Fibroblast of the aortic adventitia (primary cell): ENCODE measurements at regions not wholly inside any gene's neighbourhood (a gene's known extent, or its start where the extent isn't known, plus 50 kb on each side); places are given as distances from the start of the nearest gene placed in this dataset.

Experiments used
- DNase-seq: peaks from one replicate; pipeline ENCODE4 v3.0.0-alpha.2; 2010; ENCODE audit warnings: low read depth
- H3K4me3 ChIP-seq: 2 replicates; pipeline ENCODE4 v1.5.1; 2011; ENCODE audit warnings: low read depth, mild to moderate bottlenecking, control low read depth, low read length, moderate library complexity
- TF ChIP-seq, protein P1 (sequence below): IDR thresholded peaks from 2 replicates; pipeline ENCODE4 v1.5.1; 2011; ENCODE audit warnings: mild to moderate bottlenecking, low read length, control low read depth, inconsistent platforms; ENCODE audit not compliant: insufficient read depth

- no peak for DNase-seq
- H3K4me3 ChIP-seq = no peak overlapping the region
- TF ChIP-seq, protein P1, sequence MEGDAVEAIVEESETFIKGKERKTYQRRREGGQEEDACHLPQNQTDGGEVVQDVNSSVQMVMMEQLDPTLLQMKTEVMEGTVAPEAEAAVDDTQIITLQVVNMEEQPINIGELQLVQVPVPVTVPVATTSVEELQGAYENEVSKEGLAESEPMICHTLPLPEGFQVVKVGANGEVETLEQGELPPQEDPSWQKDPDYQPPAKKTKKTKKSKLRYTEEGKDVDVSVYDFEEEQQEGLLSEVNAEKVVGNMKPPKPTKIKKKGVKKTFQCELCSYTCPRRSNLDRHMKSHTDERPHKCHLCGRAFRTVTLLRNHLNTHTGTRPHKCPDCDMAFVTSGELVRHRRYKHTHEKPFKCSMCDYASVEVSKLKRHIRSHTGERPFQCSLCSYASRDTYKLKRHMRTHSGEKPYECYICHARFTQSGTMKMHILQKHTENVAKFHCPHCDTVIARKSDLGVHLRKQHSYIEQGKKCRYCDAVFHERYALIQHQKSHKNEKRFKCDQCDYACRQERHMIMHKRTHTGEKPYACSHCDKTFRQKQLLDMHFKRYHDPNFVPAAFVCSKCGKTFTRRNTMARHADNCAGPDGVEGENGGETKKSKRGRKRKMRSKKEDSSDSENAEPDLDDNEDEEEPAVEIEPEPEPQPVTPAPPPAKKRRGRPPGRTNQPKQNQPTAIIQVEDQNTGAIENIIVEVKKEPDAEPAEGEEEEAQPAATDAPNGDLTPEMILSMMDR = no peak
Measured at GRCh38 chr6:19270616-19271015, 566.6 kb upstream of the ID4 start.

DNA sequence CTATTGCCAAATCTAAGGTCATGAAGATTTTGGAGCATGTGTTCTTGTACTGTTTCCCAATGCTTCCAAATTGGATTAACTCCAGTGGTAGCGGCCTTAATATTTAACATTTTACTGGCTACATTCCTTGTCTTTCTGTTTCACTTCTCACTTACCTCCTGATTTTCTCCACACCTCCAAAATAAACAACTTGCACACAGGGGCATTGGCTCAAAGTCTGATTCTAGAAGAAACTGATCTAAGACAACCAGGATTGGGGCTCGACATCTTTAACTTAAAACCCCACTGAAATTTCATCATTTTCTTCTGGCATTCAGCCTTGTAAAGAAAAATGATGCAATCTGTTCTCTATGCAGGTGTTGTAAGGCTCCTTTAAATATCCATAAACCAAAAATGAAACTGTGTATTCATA lies 557.9 kb upstream of the ID4 start:
- peak; percentile 69 for DNase-seq
- TF ChIP-seq, protein P1 = no peak
- H3K4me3 ChIP-seq = no peak overlapping the region

DNA sequence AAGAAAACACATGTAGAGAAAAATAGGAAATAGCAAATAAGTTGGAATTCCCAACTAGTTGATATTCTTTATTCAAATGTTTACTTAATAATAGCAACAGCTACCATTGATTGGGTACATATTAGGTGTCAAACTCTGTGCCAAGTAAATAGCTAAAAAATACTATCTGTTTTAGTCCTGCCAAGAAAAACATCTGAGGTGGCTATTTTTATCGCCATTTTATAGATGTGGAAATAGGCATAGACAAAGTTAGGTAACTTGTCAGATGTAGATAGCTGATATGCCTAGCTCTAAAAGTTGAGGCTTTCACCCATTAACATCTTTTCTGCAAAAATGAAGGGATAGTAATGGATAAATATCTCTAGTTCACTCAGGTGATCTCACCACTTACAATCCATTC lies 549.2 kb upstream of the ID4 start:
- no peak for DNase-seq
- TF ChIP-seq, protein P1 = no peak

GRCh38 chr6:19289457-19289856 lies 547.7 kb upstream of the ID4 start:
- DNase-seq = no peak
- no peak overlapping the region for H3K4me3 ChIP-seq
- TF ChIP-seq, protein P1 = no peak

More for the DNA sequence above, 549.2 kb upstream of the ID4 start:
- H3K4me3 ChIP-seq = no peak overlapping the region

DNA sequence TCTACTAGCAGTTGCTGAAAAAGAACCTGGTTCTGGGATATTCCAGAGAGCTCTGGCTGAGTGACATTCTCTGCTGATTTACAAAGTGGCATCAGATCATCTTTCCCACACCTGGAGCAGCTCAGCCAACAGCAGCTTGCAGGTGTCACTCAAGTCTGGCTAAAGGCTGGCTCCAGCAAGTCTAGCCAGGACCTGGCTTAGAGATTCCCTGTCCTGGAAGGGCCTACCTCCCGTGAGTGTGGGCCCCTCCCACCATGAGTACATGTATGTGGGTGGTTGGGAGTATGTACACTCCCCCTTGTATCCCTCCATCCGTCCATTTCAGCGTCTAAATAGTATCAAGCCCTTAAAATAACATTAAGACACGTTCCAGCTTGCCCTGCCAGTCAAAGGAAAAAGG lies 539.3 kb upstream of the ID4 start:
- TF ChIP-seq, protein P1 = no peak
- DNase-seq = no peak

DNA sequence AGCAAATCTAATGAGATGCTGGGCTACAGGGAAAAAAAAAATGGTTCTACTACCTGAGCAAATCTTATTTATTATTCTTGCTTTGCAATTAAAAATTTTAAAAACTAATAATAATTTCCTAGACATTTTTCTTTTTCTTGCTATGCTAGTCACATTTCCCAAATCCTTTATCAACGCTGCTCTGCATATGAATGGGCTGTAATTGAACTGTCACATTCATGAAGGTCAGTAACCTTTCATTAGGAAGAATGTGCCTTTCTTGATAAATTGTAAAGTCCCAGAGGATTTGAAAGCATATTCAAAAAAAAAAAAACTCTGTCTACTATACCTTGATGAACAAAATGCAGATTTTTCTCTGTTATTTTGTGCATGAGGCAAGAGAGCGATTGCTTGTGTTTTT lies 538.7 kb upstream of the ID4 start:
- DNase-seq = no peak
- TF ChIP-seq, protein P1 = no peak
- H3K4me3 ChIP-seq = no peak overlapping the region

More for the DNA sequence above, 539.3 kb upstream of the ID4 start:
- no peak overlapping the region for H3K4me3 ChIP-seq

DNA sequence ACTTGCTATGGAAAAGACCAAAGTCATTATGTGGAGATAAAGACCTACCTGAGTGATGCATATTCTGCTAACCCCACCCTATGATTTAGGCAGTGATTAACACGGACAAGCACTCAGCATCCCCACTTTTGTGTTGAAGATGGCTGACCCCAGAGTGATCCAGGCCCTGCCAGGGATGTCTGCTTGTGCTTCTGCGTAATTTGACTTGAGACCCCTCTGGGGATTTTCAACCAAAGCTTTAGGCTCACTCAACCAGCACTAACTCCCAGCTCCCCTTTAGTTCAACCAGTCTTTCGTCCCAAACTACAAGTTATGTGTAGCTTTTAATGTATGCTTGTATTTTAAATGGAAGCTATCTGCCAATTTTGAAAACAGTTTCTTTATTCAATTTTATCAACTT lies 538.0 kb upstream of the ID4 start:
- no peak overlapping the region for H3K4me3 ChIP-seq
- TF ChIP-seq, protein P1 = no peak
- no peak for DNase-seq
